Smooth muscle cell (in vitro differentiated cells): ENCODE measurements at regions not wholly inside any gene's neighbourhood (a gene's known extent, or its start where the extent isn't known, plus 50 kb on each side); places are given as distances from the start of the nearest gene placed in this dataset.

Experiments
- DNase-seq: peaks from one replicate; lab custom pipeline; 2025; ENCODE audit not compliant: unreplicated experiment; lab: John Stamatoyannopoulos, UW
- H2AFZ ChIP-seq: fragments of 200-600 bp; sonication (generic); 2 replicates; pipeline ENCODE4 v1.6.0; 2016; ENCODE audit warnings: antibody characterized with exemption, low read depth, mild to moderate bottlenecking
- H3F3A ChIP-seq: fragments of 200-600 bp; sonication (generic); 2 replicates; pipeline ENCODE4 v1.6.0; 2017; ENCODE audit warnings: antibody characterized with exemption, low read depth
- H3K27ac ChIP-seq: fragments of 200-600 bp; sonication (generic); 2 replicates; pipeline ENCODE4 v1.5.1; 2016; ENCODE audit warnings: low read depth, mild to moderate bottlenecking
- H3K27me3 ChIP-seq: fragments of 200-600 bp; sonication (generic); 2 replicates; pipeline ENCODE4 v1.6.1; 2016; ENCODE audit warnings: low read depth, mild to moderate bottlenecking
- H3K36me3 ChIP-seq: fragments of 200-600 bp; sonication (generic); 2 replicates; pipeline ENCODE4 v1.5.1; 2016; ENCODE audit warnings: low read depth
- H3K4me1 ChIP-seq: fragments of 200-600 bp; sonication (generic); 2 replicates; pipeline ENCODE4 v1.5.1; 2016; ENCODE audit warnings: low read depth
- H3K4me2 ChIP-seq: fragments of 200-600 bp; sonication (generic); 2 replicates; pipeline ENCODE4 v1.6.0; 2016; ENCODE audit warnings: mild to moderate bottlenecking
- H3K4me3 ChIP-seq: fragments of 200-600 bp; sonication (generic); 2 replicates; pipeline ENCODE4 v1.5.1; 2016; ENCODE audit warnings: mild to moderate bottlenecking
- H3K79me2 ChIP-seq: fragments of 200-600 bp; sonication (generic); 2 replicates; pipeline ENCODE4 v1.6.0; 2016; ENCODE audit warnings: low read depth, mild to moderate bottlenecking
- H3K9ac ChIP-seq: fragments of 200-600 bp; sonication (generic); 2 replicates; pipeline ENCODE4 v1.6.0; 2016; ENCODE audit warnings: low read depth
- H3K9me3 ChIP-seq: fragments of 200-600 bp; sonication (generic); replicated peaks from 2 replicates; pipeline ENCODE4 v1.5.1; 2016; ENCODE audit warnings: low read depth
- H4K20me1 ChIP-seq: fragments of 200-600 bp; sonication (generic); 2 replicates; pipeline ENCODE4 v1.6.0; 2016; ENCODE audit warnings: low read depth
- CTCF ChIP-seq: fragments of 200-600 bp; sonication (generic); IDR thresholded peaks from 2 replicates; pipeline ENCODE4 v1.5.1; 2017; ENCODE audit warnings: borderline replicate concordance, mild to moderate bottlenecking, antibody characterized with exemption; ENCODE audit not compliant: insufficient read depth, poor library complexity, severe bottlenecking
- WGBS: methylation state at CpG from one replicate; pipeline ENCODE4 v1.1.7; 2016; ENCODE audit warnings: low lambda C conversion rate; 5-methylcytosine and 5-hydroxymethylcytosine counted together

GRCh38 chr10:81315026-81315425 lies 560.0 kb upstream of the NRG3 start:
- no peak overlapping the region for H2AFZ ChIP-seq
- no peaks in the 10 kb centered on the region for H3F3A ChIP-seq
- H3K4me2 ChIP-seq, result no peak overlapping the region
- no peaks in the 10 kb centered on the region for H3K36me3 ChIP-seq
- no peaks in the 10 kb centered on the region for H3K9me3 ChIP-seq
- no peak for TF ChIP-seq CTCF
- no peak overlapping the region for H3K4me3 ChIP-seq
- H3K27me3 ChIP-seq, result no peaks in the 10 kb centered on the region
- H3K4me1 ChIP-seq, result no peaks in the 10 kb centered on the region
- WGBS, result 94% methylated on average over 3 of the region's 3 CpGs
- no peaks in the 10 kb centered on the region for H4K20me1 ChIP-seq
- no peak overlapping the region for H3K9ac ChIP-seq
- no peak overlapping the region for H3K27ac ChIP-seq
- no peak for DNase-seq
- H3K79me2 ChIP-seq, result no peaks in the 10 kb centered on the region

GRCh38 chr10:81348003-81348402 lies 527.0 kb upstream of the NRG3 start:
- no peaks in the 10 kb centered on the region for H3K27me3 ChIP-seq
- WGBS, result 85% methylated on average over 1 of the region's 1 CpG

DNA sequence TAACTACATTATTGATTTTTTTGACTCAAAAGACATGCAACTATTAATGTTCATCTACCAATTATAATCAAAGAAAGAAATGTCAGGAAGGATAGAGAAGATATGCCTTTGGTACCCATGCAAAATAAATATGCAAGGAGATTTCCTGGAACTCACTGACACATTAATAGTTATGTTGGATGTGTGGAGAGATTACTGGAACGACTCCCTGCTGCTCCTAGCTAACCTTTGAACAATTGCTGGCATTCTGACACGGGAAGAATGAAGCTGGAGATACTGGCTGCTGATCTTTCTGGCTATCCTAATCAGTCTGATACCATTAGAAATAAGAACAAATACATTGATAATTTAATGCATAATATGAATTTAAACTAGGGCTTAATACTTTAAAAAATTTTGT lies 507.9 kb upstream of the NRG3 start:
- Histone ChIP-seq H3K36me3 (no peaks in the 10 kb centered on the region), H3K79me2 (no peaks in the 10 kb centered on the region), H3K27me3 (no peaks in the 10 kb centered on the region), H3K4me1 (no peaks in the 10 kb centered on the region), H4K20me1 (no peaks in the 10 kb centered on the region), H3F3A (no peaks in the 10 kb centered on the region), H3K9ac (no peak overlapping the region), H2AFZ (no peak overlapping the region), H3K27ac (no peak overlapping the region), H3K4me2 (no peak overlapping the region), H3K9me3 (no peaks in the 10 kb centered on the region), H3K4me3 (no peak overlapping the region)
- DNase-seq, result no peak
- TF ChIP-seq CTCF, result no peak
- 26% methylated on average over 2 of the region's 2 CpGs for WGBS

More at GRCh38 chr10:81348003-81348402, 527.0 kb upstream of the NRG3 start:
- no peak for DNase-seq
- Histone ChIP-seq H3K36me3 (no peaks in the 10 kb centered on the region), H3K4me1 (no peaks in the 10 kb centered on the region), H3K79me2 (no peaks in the 10 kb centered on the region), H2AFZ (no peak overlapping the region), H3F3A (no peaks in the 10 kb centered on the region), H4K20me1 (no peaks in the 10 kb centered on the region), H3K27ac (no peak overlapping the region), H3K4me2 (no peak overlapping the region), H3K9ac (no peak overlapping the region), H3K9me3 (no peaks in the 10 kb centered on the region), H3K4me3 (no peak overlapping the region)
- TF ChIP-seq CTCF, result no peak

GRCh38 chr10:81386817-81387216 lies 488.2 kb upstream of the NRG3 start:
- no peaks in the 10 kb centered on the region for H3K4me1 ChIP-seq
- H3K4me2 ChIP-seq, result no peak overlapping the region
- no peak overlapping the region for H2AFZ ChIP-seq
- TF ChIP-seq CTCF, result no peak
- H3F3A ChIP-seq, result no peaks in the 10 kb centered on the region
- no peak overlapping the region for H3K4me3 ChIP-seq
- H3K36me3 ChIP-seq, result no peaks in the 10 kb centered on the region
- H3K27ac ChIP-seq, result no peak overlapping the region
- H3K79me2 ChIP-seq, result no peaks in the 10 kb centered on the region
- no peaks in the 10 kb centered on the region for H3K27me3 ChIP-seq
- no peak overlapping the region for H3K9ac ChIP-seq
- WGBS, result 87% methylated on average over 3 of the region's 3 CpGs
- no peaks in the 10 kb centered on the region for H4K20me1 ChIP-seq
- no peak for DNase-seq
- no peaks in the 10 kb centered on the region for H3K9me3 ChIP-seq
